OCI-LY1 (cell line): ENCODE measurements at regions not wholly inside any gene's neighbourhood (a gene's known extent, or its start where the extent isn't known, plus 50 kb on each side); places are given as distances from the start of the nearest gene placed in this dataset.

Experiments
- H2AFZ ChIP-seq: fragments of 200-600 bp; sonication (generic), shearing (Covaris generic); 2 replicates; pipeline ENCODE4 v1.6.0; 2014; ENCODE audit warnings: antibody characterized with exemption, mild to moderate bottlenecking, low read length
- H3F3A ChIP-seq: fragments of 200-600 bp; sonication (generic), shearing (Covaris generic); 2 replicates; pipeline ENCODE4 v1.6.0; 2014; ENCODE audit warnings: mild to moderate bottlenecking, antibody characterized with exemption, low read length, moderate library complexity; ENCODE audit not compliant: insufficient read depth
- H3K27ac ChIP-seq: fragments of 200-600 bp; sonication (generic); 2 replicates; pipeline ENCODE4 v1.5.1; 2014; ENCODE audit warnings: low read length, mixed run types, mild to moderate bottlenecking, low read depth; ENCODE audit not compliant: poor library complexity, severe bottlenecking
- H3K27me3 ChIP-seq: fragments of 200-600 bp; sonication (generic); 2 replicates; pipeline ENCODE4 v1.6.0; 2014; ENCODE audit warnings: antibody characterized with exemption, mild to moderate bottlenecking, low read length, moderate library complexity; ENCODE audit not compliant: insufficient read depth
- H3K36me3 ChIP-seq: fragments of 200-600 bp; sonication (generic); 2 replicates; pipeline ENCODE4 v1.6.1; 2014; ENCODE audit warnings: mild to moderate bottlenecking, antibody characterized with exemption, low read length, moderate library complexity, mixed read lengths; ENCODE audit not compliant: insufficient read depth
- H3K4me1 ChIP-seq: fragments of 200-600 bp; sonication (generic); 2 replicates; pipeline ENCODE4 v1.5.1; 2014; ENCODE audit warnings: mild to moderate bottlenecking, low read length, moderate library complexity; ENCODE audit not compliant: insufficient read depth, severe bottlenecking
- H3K4me2 ChIP-seq: fragments of 200-600 bp; sonication (generic), shearing (Covaris generic); 2 replicates; pipeline ENCODE4 v1.6.1; 2014; ENCODE audit warnings: low read length
- H3K4me3 ChIP-seq: fragments of 200-600 bp; sonication (generic); 2 replicates; pipeline ENCODE4 v1.5.1; 2014; ENCODE audit warnings: low read length, low read depth, mild to moderate bottlenecking, mixed read lengths; ENCODE audit not compliant: poor library complexity, severe bottlenecking
- H3K79me2 ChIP-seq: fragments of 200-600 bp; shearing (Covaris generic); 2 replicates; pipeline ENCODE4 v1.6.1; 2016; ENCODE audit warnings: mixed run types, low read length, mixed read lengths; ENCODE audit not compliant: insufficient read depth
- H3K9ac ChIP-seq: fragments of 200-600 bp; sonication (generic), shearing (Covaris generic); 2 replicates; pipeline ENCODE4 v1.6.1; 2014; ENCODE audit warnings: mild to moderate bottlenecking, low read length, mixed read lengths
- H3K9me2 ChIP-seq: fragments of 200-600 bp; sonication (generic), shearing (Covaris generic); 2 replicates; pipeline ENCODE4 v1.6.1; 2014; ENCODE audit warnings: low read depth, mild to moderate bottlenecking, low read length, mixed read lengths
- H3K9me3 ChIP-seq: fragments of 200-600 bp; shearing (Covaris generic); 2 replicates; pipeline ENCODE4 v1.6.1; 2014; ENCODE audit warnings: low read length, mixed read lengths
- H4K20me1 ChIP-seq: fragments of 200-600 bp; sonication (generic), shearing (Covaris generic); 2 replicates; pipeline ENCODE4 v1.6.0; 2016; ENCODE audit warnings: mild to moderate bottlenecking, low read length; ENCODE audit not compliant: insufficient read depth
- EZH2 ChIP-seq: fragments of 200-600 bp; sonication (generic), shearing (Covaris generic); IDR thresholded peaks from 2 replicates; pipeline ENCODE4 v1.8.0; 2017; ENCODE audit warnings: borderline replicate concordance, mixed run types, mild to moderate bottlenecking, antibody characterized with exemption, low read length, moderate library complexity, mixed read lengths
- TF ChIP-seq, protein P1 (sequence below): fragments of 200-600 bp; sonication (generic), shearing (Covaris generic); IDR thresholded peaks from 2 replicates; pipeline ENCODE4 v1.5.1; 2017; ENCODE audit warnings: mild to moderate bottlenecking, antibody characterized with exemption, low read length, moderate library complexity, mixed read lengths

DNA sequence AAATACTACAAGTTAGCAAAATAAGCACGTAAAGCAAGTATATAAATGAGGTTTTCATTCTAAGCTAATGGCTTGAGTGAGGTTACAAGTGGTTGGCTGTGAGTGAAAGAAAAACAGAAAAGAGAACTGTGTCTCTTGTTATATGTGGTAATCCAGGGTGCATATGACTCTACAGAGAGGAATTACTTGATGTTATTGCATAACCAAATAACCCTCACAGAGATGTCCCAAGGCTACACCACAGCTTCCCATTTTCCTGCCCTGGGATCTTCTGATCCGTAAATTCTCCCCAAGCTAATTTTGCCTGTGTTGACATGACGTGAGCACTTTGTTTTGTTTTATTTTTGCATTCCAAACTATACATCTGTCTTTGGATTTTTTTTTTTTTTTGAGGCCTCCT, 470.0 kb upstream of the INTU start:
- Histone ChIP-seq H3K4me1 (no peaks in the 10 kb centered on the region), H4K20me1 (no peaks in the 10 kb centered on the region), H3K4me2 (no peak overlapping the region), H3K4me3 (no peak overlapping the region), H3K9me3 (no peaks in the 10 kb centered on the region), H3K79me2 (no peaks in the 10 kb centered on the region), H3K27me3 (no peaks in the 10 kb centered on the region), H3K36me3 (no peaks in the 10 kb centered on the region), H3F3A (no peaks in the 10 kb centered on the region), H3K27ac (no peak overlapping the region), H3K9ac (no peak overlapping the region), H3K9me2 (no peaks in the 10 kb centered on the region), H2AFZ (no peak overlapping the region)
- TF ChIP-seq EZH2, result no peak
- TF ChIP-seq, protein P1, sequence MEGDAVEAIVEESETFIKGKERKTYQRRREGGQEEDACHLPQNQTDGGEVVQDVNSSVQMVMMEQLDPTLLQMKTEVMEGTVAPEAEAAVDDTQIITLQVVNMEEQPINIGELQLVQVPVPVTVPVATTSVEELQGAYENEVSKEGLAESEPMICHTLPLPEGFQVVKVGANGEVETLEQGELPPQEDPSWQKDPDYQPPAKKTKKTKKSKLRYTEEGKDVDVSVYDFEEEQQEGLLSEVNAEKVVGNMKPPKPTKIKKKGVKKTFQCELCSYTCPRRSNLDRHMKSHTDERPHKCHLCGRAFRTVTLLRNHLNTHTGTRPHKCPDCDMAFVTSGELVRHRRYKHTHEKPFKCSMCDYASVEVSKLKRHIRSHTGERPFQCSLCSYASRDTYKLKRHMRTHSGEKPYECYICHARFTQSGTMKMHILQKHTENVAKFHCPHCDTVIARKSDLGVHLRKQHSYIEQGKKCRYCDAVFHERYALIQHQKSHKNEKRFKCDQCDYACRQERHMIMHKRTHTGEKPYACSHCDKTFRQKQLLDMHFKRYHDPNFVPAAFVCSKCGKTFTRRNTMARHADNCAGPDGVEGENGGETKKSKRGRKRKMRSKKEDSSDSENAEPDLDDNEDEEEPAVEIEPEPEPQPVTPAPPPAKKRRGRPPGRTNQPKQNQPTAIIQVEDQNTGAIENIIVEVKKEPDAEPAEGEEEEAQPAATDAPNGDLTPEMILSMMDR, result no peak

DNA sequence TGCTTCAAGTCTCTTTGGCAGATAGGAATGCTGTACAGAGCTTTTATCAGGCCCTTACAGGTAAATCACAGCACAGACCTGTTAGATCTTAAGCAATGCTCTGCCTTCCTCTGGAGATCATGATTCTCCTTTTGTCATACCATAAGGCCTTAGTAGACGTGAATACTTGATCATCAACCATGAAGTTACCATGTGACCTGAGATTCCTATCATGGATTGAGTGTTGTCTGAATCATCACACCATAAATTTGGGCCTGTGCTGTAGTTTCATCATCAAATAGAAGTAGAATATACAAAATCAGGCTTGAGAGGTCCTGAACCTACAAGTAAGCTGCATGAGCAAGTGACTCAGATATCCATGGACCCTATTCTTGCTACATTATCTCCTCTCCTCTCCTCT, 466.8 kb upstream of the INTU start:
- Histone ChIP-seq H3K4me3 (no peak overlapping the region), H3K79me2 (no peaks in the 10 kb centered on the region)
- TF ChIP-seq, protein P1, result no peak
- TF ChIP-seq EZH2, result no peak

DNA sequence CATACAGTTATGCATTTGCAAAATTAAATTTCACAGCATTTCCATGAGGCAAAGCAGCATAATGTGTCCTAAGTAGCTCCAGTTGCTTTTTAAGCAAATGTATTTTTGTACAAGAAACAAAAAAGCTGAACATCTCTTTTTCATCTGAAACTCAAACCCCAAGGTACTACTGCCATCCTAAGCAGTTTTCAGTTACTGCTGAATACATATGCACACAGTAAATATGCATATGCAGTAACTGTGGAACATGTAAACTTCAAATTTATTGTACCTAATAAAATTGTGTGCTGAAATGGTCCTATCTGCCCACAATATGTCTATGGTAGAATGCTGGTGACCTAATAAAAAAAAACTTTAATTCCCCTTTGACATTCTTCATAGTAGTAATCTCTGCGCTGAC, 458.6 kb upstream of the INTU start:
- no peaks in the 10 kb centered on the region for H3K36me3 ChIP-seq
- H3K79me2 ChIP-seq, result no peaks in the 10 kb centered on the region
- H3K27me3 ChIP-seq, result no peaks in the 10 kb centered on the region
- H3K4me3 ChIP-seq, result no peak overlapping the region
- no peaks in the 10 kb centered on the region for H3K4me1 ChIP-seq
- no peaks in the 10 kb centered on the region for H3K9me3 ChIP-seq
- H2AFZ ChIP-seq, result no peak overlapping the region
- no peak overlapping the region for H3K27ac ChIP-seq
- H4K20me1 ChIP-seq, result no peaks in the 10 kb centered on the region
- no peaks in the 10 kb centered on the region for H3F3A ChIP-seq
- H3K9ac ChIP-seq, result no peak overlapping the region
- H3K4me2 ChIP-seq, result no peak overlapping the region
- no peaks in the 10 kb centered on the region for H3K9me2 ChIP-seq
- TF ChIP-seq, protein P1, result no peak
- TF ChIP-seq EZH2, result no peak

More for the DNA sequence above, 466.8 kb upstream of the INTU start:
- H3K4me2 ChIP-seq, result no peak overlapping the region
- no peak overlapping the region for H3K27ac ChIP-seq
- no peaks in the 10 kb centered on the region for H3K9me2 ChIP-seq
- H2AFZ ChIP-seq, result no peak overlapping the region
- H3K27me3 ChIP-seq, result no peaks in the 10 kb centered on the region
- H3K9me3 ChIP-seq, result no peaks in the 10 kb centered on the region
- H3F3A ChIP-seq, result no peaks in the 10 kb centered on the region
- no peaks in the 10 kb centered on the region for H3K4me1 ChIP-seq
- no peak overlapping the region for H3K9ac ChIP-seq
- H4K20me1 ChIP-seq, result no peaks in the 10 kb centered on the region
- no peaks in the 10 kb centered on the region for H3K36me3 ChIP-seq
